NCI-H526 (cell line): ENCODE measurements at regions not wholly inside any gene's neighbourhood (a gene's known extent, or its start where the extent isn't known, plus 50 kb on each side); places are given as distances from the start of the nearest gene placed in this dataset.
"Not testable (repeated sequence)": the region's sequence is repeated elsewhere in the genome, so short reads cannot be mapped to it uniquely, and the experiment has no call there.

Source experiments
- DNase-seq, 2 experiments: peaks; one replicate each; lab custom pipeline; 2025; lab: John Stamatoyannopoulos, UW

DNA sequence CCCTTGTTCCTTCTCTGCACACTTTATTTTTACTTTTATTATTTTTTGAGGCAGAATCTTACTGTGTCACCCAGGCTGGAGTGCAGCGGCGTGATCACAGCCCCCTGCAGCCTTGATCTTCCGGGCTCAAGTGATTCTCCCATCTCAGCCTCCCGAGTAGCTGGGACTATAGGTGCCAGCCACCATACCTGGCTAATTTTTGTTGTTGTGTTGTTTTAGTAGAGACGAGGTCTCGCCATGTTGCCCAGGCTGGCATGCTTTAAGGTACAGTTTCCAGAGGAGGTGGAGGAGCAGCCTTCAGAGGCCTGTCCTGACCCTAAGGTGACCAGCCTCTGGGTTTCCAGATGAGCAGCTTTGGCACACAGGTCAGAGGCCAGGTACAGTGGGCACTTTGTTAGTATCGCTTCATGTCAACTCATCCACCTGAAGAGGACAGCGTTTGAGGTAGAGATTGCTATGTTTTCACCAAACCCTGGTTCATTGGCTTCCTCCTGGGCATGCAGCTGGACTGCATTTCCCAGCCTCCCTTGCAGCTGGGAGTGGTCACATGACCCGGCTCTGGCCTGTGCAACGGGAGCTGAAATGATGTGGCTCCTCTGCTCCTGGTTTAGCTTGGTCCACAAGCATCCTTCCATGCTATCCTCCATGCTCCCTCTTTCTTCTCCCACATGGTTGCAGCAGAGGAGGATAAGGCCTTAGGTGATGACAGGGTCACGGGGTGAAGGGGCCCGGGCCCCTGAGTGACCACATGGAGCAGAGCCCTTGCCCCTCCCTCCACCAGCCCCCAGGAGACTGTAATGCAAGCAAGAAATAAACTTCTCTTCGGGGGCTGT is 139.3 kb upstream of the IER5L start:
- DNase-seq: peak in 1 of 2 experiments; percentile 45

DNA sequence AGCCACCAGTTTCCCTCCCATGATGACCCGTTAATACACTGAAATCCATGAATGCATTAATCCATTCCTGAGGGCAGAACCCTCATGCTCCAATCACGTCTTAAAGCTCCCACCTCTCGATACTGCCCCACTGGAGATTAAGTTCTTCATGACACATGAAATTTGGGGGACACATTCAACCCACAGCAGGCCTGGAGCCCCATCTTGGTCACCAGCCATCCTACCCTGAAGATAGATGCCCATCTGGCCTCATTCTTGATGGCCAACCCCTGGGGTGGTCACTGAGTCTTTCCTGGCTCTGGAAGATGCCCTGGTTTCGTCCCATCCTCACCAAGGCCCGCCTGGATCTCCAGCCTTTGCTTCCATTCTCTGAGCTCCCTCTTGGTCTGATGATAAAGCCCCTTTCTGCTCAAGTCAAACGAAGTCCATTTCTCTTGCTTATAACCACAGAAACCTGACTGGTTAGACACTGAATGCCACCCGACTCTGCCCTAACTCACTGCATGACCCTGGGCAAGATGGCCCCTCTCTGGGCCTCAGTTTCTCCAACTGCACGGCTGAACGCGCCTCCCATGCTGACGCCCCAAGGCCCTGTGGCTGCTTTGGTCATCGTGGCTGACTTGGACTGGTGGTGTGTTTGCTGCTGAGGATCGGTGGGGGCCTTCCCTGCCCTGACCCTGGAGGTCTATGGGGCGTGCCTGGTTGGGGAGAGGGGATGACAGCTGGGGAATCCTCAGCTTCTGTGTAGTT is 138.4 kb upstream of the IER5L start:
- no peak for DNase-seq

DNA sequence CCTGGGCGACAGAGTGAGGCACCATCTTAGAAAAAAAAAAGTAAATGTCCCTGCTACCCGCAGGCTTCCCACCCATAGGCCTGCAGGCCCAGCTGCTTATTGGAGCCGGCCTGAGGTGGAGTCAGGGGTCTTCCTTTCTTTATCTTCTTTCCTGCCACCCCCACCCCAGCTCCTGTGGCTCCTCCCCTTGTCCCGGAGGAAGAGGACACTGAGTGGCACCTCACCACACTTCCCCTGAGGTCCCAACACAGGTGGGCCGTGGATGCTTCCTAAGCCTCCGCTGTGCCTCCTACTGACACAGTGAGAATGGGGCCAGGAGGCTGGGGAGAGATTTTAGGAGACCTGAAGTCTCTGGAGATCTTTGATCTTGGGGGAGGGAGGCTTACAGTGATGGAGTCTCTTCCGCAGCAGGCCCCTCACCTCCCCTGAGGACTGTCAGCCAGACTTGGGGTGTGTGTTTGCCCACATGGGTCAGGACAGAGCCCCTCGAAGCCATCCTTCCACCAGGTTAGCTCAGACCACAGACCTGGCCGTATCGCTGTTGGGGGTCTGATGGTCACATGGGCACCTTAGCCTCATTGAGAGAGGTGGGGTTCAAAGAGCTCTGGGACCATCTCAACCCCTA is 135.4 kb upstream of the IER5L start:
- no peak for DNase-seq

DNA sequence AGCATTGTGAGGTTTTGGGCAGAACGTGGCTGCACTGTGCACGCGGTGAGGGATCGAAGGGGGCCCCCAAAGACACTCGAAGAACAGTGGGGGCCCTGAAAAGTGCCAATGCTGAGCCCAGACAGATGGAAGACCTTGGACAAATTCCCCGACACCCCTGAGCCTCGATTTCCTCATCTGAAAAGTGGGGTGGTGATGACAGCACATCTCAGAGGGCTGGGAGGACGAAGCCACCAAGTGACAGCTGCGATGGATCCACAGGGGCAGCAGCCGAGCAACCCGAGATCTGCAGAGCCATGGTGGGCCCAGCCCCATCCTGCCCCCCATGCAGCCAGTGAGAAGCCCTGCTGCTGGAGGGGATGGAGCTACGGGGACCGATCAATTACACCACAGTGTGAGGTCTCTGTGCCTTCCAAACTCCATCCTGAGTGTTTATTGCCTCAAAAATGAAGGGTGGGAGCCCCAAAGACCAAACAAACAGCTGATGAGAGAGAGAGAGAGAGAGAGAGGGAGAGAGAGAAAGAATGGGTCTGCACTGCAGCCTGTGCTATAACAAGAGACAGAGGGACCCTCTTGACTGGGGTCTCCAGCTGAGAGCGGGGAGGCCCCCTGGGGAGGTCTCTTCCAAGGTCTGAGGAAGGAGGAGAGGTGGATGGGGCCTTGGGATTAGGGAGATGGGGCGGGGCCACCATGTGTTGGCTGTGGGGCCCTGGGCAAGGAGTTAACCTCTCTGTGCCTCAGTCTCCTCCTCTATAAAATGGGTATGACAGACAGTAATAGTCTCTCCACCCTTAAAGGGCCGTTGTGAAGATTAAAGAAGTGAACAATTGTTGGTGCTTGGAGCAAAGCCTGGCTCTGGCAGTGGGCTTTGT is 134.4 kb upstream of the IER5L start:
- DNase-seq: no peak

DNA sequence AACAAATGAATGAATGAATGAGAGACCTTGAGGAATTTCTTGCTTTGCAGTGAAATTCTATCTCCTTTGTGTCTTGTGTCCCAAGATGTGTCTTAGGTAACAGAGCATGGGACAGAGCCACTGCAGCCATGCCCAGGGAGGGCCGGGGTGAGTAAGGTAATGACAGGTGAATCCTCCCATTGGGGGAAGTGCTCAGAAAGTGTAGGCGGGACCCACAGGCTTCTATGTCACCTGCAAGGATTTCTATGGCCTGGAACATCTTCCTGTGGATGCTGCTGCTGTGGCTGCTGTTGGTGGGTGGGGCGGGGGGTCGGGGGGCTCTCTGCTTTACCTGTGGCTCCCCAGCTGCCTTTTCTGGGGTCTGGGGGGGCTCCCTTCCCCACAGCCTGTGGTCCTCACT is 133.6 kb upstream of the IER5L start:
- no peak for DNase-seq

DNA sequence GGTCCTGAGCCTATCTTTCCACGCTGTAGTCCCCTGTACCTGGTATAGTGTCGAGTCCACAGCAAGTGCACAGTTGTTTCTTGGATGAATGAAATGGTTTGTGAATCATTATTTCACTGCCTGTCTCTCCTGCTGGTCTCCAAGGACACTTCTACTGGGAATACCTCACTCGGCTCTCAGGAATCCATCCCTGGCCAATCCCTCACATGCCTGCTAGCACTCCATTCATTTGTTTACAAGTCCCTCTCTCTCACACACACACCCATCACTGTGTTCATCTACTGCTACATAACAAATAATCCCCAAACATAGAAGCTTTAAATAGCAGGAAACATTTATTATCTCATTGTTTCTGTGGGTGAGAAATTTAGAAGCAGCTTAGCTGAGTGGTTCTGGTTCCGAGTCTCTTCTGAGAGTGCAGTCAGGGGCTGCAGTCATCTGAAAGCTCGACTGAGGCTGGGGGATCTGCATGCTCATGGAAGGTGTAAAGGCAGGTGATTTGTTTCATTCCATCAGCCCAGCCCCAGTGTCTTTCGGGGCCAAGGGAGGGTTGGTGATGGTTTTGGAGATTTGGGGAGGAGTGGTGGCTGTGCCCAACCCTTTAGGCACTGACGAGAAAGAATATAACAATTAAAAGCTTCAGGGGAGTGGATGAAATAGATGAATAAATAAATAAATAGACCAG is 132.7 kb upstream of the IER5L start:
- no peak for DNase-seq

DNA sequence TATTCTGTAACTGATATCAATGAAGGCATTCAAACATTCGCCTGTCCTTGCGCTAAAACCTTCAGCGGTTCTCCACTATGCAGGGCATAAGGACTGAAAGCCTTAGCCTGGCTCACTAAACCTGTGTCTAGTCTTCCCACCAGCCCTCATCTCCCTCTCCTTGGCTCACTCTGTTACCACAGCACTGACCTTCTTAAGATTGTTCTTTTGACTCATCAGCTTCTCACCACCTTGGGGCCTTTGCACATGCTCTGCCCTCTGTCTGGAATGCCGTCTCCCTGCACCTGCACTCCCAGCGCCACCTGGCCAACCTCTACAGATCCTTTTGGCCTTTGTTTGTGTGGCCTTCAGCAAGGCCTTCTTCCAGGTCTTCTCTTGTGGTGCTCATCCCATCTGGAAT is 131.8 kb upstream of the IER5L start:
- no peak for DNase-seq

DNA sequence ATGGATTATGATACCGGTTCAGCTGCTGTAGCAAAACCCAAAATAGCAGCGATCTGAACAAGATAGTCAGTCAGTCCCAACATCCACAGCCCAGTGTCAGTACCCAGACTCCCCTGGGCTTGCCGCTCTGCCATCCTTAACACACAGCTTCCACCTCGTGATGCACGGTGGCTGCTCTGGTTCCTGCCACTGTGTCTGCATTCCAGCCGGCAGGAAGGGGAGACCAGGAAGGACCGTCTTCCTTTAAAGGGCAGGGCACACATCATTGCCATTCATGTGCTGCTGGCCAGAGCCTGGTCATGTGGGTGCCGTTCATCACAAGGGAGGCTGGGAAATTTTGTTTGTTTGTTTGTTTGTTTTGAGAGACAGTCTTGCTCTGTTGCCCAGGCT is 131.0 kb upstream of the IER5L start:
- no peak for DNase-seq

DNA sequence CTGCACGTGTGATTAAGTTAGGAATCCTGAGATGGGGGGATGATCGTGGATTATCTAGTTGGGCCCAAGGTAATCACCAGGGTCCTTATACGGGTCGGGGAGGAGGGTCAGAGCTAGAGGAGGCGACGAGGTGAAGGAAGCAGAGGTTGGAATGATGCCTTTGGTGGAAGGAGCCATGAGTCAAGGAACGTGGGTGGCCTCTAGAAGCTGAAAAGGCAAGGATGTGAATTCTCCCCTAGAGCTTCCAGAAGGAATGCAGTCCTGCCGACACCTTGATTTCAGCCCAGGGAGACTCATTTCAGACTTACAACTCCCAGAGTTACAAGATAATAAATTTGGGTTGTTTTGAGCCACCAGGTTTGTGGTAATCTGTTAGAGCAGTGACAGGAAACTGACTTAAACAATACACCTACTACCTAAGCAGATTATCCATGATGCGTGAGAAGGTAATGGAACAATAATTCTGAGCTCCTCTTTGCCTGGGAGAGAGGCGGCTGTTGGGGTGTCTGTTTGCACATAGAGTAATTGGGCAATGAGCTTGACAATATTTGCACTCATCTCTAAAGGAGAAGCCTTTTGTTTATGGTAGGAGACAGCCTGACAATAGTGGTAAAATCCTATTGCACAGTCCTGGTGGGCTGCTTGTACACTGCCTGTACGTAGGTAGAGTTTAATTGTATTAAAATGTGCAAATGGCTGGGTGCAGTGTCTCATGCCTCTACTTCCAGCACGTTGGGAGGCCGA is 129.3 kb upstream of the IER5L start:
- DNase-seq: no peak

DNA sequence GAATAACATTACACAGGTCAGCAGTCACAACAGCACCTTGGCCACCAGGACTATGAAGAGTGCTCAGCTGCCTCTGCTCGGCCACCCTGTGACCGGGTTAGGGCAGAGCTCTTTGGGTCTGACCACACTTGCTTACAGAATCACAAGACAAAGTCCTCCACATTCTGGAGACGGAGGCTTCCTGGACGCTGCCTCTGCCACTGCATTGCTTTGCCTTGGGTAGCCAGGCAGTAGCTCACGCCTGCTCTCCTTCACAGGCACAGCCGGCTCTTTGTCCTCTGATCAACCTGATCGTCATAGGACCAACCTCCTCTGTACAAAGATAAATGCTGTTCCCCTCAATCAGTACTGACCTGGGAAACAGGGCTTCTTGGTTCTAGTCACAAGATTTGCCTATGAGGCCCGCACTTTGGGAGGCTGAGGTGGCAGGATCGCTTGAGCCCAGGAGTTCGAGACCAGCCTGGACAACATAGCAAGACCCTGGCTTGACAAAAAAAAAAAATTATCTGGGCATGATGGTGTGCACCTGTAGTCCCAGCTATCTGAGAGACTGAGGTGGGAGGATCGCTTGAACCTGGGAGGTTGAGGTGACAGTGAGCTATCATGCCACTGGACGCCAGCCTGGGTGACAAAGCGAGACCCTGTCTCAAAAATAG is 128.4 kb upstream of the IER5L start:
- no peak for DNase-seq

DNA sequence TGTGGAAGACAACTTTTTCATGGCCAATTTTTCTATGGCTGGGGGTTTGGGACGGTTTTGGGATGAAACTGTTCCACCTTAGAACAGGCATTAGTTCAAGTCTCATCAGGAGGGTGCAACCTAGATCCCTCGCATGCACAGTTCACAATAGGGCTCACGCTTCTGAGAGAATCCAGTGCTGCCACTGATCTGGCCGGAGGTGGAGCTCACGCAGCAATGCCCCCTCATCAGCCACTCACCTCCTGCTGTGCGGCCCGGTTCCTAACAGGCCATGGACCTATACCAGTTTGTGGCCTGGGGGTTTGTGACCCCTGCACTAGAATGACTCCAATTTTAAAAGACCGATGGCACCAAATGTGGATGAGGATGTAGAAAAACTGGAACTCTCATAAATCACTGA is 127.2 kb upstream of the IER5L start:
- DNase-seq: no peak

DNA sequence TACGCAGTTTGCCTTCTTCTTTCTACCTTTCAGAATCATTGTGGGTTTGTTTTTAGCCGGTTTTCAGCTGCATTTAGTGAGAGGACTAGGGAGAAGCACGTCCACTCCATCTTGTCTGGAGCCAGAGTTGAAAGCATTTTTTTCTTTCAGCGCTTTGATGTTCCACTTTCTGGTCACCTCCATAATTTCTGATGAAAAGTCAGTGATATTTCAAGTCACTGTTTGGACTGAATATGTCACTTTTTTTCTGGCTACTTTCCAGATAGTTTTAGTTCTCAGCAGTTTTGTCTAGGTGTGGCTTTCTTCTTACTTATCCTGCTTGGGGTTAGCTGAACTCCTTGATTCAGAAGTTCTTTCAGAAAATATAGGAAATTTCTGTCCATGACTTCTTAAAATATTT is 123.9 kb upstream of the IER5L start:
- no peak for DNase-seq

DNA sequence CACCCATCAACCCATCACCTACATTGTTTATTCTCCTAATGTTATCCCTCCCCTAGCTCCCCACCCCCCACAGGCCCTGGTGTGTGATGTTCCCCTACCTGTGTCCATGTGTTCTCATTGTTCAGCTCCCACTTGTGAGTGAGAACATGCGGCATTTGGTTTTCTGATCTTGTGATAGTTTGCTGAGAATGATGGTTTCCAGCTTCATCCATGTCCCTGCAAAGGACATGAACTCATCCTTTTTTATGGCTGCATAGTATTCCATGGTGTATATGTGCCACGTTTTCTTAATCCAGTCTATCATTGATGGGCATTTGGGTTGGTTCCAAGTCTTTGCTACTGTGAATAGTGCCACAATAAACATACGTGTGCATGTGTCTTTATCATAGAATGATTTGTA is 118.1 kb upstream of the IER5L start:
- DNase-seq: not testable (repeated sequence)

DNA sequence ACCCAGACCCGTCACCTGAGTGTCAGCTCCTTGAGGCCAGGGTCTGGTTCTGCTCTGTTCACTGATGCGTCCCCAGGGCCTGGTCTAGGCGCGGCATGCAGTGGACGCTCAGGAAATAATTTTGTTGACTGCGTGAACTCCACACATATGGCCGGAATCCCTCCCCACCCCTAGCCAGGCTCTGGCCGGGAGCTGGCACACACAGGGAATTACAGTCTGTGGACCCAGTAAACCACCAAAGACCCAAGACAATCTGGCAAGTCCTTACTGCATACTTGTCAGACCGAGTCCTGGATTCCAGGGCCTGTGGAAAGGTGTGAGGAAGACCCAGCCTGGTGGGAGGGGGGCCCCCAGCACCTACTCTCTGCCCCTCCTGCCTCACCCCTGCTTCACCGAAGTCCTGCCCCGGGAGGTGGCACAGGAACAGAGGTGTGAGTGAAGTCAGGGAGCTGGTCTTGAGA is 113.0 kb upstream of the IER5L start:
- no peak for DNase-seq

DNA sequence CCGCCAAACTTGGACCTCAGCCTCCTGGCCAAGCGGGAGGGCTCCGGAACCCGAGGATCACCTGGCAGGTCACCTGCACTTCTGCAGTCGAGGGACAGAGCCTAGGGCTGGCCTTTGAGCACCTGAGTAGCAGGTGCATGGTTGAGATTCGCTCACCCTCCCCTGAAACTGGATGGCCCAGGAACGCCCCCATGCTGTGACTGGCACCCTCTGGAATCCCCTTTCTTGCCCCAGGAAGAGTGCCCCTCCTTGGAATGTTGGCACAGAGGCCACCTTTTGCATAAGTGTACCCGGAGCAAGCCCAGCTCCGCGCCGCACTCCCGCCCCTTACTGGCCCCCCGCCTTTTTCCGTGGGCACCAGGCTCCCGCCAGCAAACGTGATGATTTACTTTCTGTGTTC is 112.5 kb upstream of the IER5L start:
- DNase-seq: no peak

DNA sequence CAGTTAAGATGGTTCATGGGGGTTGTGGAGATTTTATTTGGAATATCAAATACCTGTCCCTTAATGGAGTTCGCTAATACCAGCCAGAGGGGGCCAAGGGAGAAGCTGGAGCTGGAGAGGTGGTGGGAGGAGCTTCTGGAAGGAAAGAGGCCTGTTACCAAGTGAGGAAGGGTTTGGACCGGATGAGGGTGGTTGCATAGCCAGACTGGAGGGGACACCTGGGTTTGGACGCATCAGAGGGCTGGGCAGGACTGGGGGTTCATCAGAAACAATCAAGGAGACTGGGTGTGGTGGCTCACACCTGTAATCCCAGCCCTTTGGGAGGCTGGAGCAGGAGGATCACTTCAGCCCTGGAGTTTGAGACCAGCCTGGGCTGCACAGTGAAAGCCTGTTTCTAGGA is 111.8 kb upstream of the IER5L start:
- DNase-seq: peak in 1 of 2 experiments; percentile 76

DNA sequence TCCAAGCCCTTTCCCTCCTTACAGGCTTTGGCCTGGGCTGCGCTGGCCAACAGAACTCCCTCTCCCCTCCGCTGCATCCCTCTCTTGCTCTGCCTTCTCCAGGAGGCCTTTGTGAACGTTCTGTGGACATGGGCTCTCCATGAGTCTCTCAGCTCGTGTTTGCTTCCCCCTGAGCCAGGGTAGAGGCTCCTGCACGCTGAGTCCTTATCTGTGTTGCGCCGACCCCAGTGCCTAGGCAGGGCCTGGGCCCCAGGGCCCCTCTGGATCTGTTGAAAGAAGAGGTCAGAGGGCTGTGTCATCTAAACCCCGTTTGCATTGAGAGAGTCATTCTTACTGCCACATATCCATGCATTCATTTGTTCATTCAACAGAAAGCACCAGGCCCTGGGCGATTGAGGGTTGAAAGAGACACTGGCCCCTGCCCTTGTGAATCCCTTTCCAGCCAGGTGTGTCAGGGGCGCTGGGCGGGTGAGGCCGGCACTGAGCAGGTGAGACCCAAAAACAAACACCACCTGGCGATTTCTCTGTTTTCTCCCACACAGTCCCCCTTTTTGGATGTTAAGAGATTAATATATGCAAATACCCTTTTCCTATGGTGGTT is 111.2 kb upstream of the IER5L start:
- peak; percentile 80 to 88 for DNase-seq

DNA sequence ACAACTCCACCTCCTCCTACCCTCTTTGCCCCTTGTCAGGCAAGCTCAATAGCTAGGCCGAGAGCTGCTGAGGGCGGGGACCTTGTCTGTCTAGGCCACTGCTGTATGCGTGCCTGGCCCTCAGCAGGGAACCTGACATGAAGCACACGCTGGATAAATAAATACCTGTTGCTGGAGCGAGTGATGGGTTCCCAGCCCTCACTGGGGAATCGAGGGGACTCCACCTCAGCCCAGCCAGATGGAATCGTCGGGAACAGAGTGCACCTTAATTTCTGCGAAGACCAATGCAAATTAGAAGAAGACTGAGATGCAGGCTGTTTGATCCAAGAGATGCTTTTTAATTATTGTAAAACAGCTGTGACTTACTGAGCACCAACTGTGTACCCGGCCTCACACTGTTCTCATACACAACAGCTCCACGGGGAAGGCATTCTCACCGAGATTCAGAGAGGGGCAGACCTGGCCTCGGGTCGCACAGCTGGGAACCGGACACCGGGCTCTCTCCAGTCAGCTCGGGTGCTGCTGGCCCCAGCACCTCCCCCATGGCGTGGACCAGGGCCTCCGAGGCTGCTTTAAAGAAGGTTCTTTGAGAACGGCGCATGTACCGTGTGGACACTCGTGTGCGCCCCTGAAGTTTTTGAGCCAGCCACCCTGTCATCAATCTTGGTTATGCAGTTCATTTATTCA is 109.7 kb upstream of the IER5L start:
- DNase-seq: peak in 1 of 2 experiments; percentile 18
